Ovary (tissue), 3 donors: ENCODE measurements at regions not wholly inside any gene's neighbourhood (a gene's known extent, or its start where the extent isn't known, plus 50 kb on each side); places are given as distances from the start of the nearest gene placed in this dataset.

ENCODE experiments used
- CTCF ChIP-seq, 3 donors: fragments of 450-650 bp in 2 of 3; fragments of 200-600 bp in 1 of 3; IDR thresholded peaks; one replicate each; pipeline versions ENCODE4 v1.5.1 to v1.8.0; 2016 to 2022; ENCODE audit warnings: antibody characterized with exemption in 3 of 3, mild to moderate bottlenecking in 1 of 3
- EP300 ChIP-seq: sonication (generic); formaldehyde crosslinking; IDR thresholded peaks from one replicate; pipeline ENCODE4 v1.6.1; 2017; ENCODE audit warnings: antibody characterized with exemption
- POLR2A ChIP-seq: fragments of 450-650 bp; IDR thresholded peaks from one replicate; pipeline ENCODE4 v1.6.1; 2017; ENCODE audit warnings: antibody characterized with exemption, mild to moderate bottlenecking, moderate library complexity
- donor health status: DM: no; HTN: no; CAD: no.

DNA sequence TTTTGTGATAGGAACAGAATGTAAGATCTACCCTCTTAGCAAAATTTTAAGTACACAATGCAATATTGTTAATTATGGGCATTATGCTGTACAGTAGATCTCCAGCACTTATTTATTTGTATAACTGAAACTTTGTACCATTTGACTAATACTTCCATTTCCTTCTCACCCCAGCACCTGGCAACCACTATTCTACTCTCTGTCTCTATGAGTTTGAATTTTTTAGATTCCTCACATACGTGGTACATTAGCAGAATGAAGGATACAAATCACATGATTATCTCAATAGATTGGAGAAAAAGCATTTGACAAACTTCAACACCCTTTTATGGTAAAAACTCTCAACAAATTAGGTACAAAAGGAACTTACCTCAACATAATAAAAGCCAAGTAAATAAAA, 90.3 kb upstream of the DLX6 start:
- TF ChIP-seq POLR2A (no peak), CTCF (IDR thresholded peaks at IDR 0.05) (no peak), EP300 (no peak)
